Sigmoid colon (tissue), 6 donors: ENCODE measurements at regions not wholly inside any gene's neighbourhood (a gene's known extent, or its start where the extent isn't known, plus 50 kb on each side); places are given as distances from the start of the nearest gene placed in this dataset.
A peak's percentile ranks its signal among the peaks of the same experiment; 100 is the strongest.
"Not testable (repeated sequence)": the region's sequence is repeated elsewhere in the genome, so short reads cannot be mapped to it uniquely, and the experiment has no call there.

Experiments used
- DNase-seq: peaks from one replicate; pipeline ENCODE4 v3.0.0-alpha.2; 2019
- H3K27ac ChIP-seq, 4 donors: fragments of 200-600 bp; sonication (generic); one replicate each; pipeline ENCODE4 v1.5.1; 2016 to 2019; ENCODE audit warnings: mild to moderate bottlenecking in 1 of 4
- H3K27me3 ChIP-seq, 3 donors: fragments of 200-600 bp; sonication (generic); one replicate each; pipeline ENCODE4 v1.5.1; 2019; ENCODE audit warnings: mild to moderate bottlenecking in 1 of 3
- H3K36me3 ChIP-seq, 4 donors: fragments of 200-600 bp; sonication (generic); one replicate each; pipeline ENCODE4 v1.5.1; 2016 to 2019
- H3K4me1 ChIP-seq, 4 donors: fragments of 200-600 bp; sonication (generic); one replicate each; pipeline ENCODE4 v1.5.1; 2017 to 2019
- H3K4me3 ChIP-seq, 4 donors: fragments of 200-600 bp; sonication (generic); one replicate each; pipeline ENCODE4 v1.5.1; 2017 to 2019; ENCODE audit warnings: mild to moderate bottlenecking in 2 of 4, moderate library complexity in 1 of 4
- H3K9me3 ChIP-seq, 4 donors: fragments of 200-600 bp in 3 of 4; sonication (generic) in 3 of 4; one replicate each; pipeline versions ENCODE4 v1.5.1 to v1.6.1; 2013 to 2019
- EP300 ChIP-seq, 4 donors: sonication (generic); formaldehyde crosslinking; IDR thresholded peaks; one replicate each; pipeline ENCODE4 v1.6.1; 2017; ENCODE audit warnings: antibody characterized with exemption in 4 of 4
- POLR2A ChIP-seq, 2 donors: fragments of 450-650 bp; IDR thresholded peaks; one replicate each; pipeline ENCODE4 v1.6.1; 2016; ENCODE audit warnings: antibody characterized with exemption in 2 of 2, mild to moderate bottlenecking in 2 of 2, moderate library complexity in 2 of 2
- POLR2AphosphoS5 ChIP-seq, 4 donors: sonication (generic); formaldehyde crosslinking; IDR thresholded peaks; one replicate each; pipeline ENCODE4 v1.6.1; 2017; ENCODE audit warnings: antibody characterized with exemption in 4 of 4
- WGBS, 2 donors: extraction: QIAGEN DNeasy Blood & Tissue Kit; methylation state at CpG; one replicate each; pipeline ENCODE4 v1.1.7; 2013; 5-methylcytosine and 5-hydroxymethylcytosine counted together
- intact Hi-C: fragments of 100-400 bp; cut with DNase I; formaldehyde crosslinking; loops from one replicate; pipeline ENCODE4 v1.15.1; 2023
- TF ChIP-seq, protein P1 (sequence below), 4 experiments: fragments of 450-650 bp in 3 of 4; fragments of 200-600 bp in 1 of 4; IDR thresholded peaks; one replicate each; pipeline ENCODE4 v1.5.1; 2016 to 2019; ENCODE audit warnings: antibody characterized with exemption in 4 of 4, mild to moderate bottlenecking in 3 of 4, moderate library complexity in 2 of 4
- donor health status: healthy with polysubstance abuse.
- donor health status: healthy.

DNA sequence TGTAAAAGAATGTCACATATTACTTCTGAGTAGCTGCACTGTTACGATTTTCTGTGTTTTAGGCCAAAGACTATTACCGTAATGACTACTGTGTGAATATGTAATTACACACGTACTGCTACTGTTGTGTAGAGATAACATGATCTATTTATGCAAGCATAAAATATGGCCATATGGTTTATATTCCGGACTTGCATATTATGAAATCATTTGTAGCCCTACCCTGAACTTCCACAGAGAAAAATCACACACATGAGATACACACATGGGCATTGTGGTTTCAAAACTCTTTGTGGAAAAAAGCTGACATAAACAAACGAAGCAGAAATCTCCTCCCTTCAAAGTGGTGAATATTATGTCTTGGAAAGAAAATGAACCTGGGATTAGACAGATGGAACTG, 373.0 kb upstream of the ADAMTS5 start:
- Histone ChIP-seq H3K27me3 (no peaks in the 10 kb centered on the region), H3K36me3 (no peaks in the 10 kb centered on the region), H3K4me1 (no peaks in the 10 kb centered on the region), H3K4me3 (no peak overlapping the region), H3K9me3 (no peaks in the 10 kb centered on the region), H3K27ac (no peak overlapping the region)
- no peak for TF ChIP-seq POLR2A (IDR thresholded peaks at IDR 0.05)
- TF ChIP-seq, protein P1, sequence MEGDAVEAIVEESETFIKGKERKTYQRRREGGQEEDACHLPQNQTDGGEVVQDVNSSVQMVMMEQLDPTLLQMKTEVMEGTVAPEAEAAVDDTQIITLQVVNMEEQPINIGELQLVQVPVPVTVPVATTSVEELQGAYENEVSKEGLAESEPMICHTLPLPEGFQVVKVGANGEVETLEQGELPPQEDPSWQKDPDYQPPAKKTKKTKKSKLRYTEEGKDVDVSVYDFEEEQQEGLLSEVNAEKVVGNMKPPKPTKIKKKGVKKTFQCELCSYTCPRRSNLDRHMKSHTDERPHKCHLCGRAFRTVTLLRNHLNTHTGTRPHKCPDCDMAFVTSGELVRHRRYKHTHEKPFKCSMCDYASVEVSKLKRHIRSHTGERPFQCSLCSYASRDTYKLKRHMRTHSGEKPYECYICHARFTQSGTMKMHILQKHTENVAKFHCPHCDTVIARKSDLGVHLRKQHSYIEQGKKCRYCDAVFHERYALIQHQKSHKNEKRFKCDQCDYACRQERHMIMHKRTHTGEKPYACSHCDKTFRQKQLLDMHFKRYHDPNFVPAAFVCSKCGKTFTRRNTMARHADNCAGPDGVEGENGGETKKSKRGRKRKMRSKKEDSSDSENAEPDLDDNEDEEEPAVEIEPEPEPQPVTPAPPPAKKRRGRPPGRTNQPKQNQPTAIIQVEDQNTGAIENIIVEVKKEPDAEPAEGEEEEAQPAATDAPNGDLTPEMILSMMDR (IDR thresholded peaks at IDR 0.05), result no peak
- no peak for TF ChIP-seq EP300 (IDR thresholded peaks at IDR 0.05)
- no peak for TF ChIP-seq POLR2AphosphoS5 (IDR thresholded peaks at IDR 0.05)
- no peak for DNase-seq
- 67 to 69% methylated on average over 5 of the region's 5 CpGs for WGBS, 2 donors
- intact Hi-C loops, result loop anchor here (10.0 kb wide), 1 partner anchor 55 kb away; no protein-coding TSS in a partner anchor

DNA sequence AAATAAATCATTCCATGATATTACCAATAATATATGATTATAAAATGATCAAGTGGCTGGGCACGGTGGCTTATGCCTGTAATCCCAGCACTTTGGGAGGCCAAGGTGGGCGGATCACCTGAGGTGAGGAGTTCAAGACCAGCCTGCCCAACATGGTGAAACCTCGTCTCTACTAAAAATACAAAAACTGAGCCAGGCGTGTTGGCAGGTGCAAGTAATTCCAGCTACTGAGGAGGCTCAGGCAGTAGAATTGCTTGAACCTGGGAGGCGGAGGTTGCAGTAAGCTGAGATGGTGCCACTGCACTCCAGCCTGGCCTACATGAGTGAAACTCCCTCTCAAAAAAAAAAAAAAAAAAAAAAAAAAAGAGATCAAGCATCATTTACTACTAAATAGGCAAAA, 371.1 kb upstream of the ADAMTS5 start:
- WGBS, 2 donors, result 78 to 92% methylated on average over 5 of the region's 5 CpGs
- H3K9me3 ChIP-seq, intact Hi-C loops: not testable (repeated sequence)

DNA sequence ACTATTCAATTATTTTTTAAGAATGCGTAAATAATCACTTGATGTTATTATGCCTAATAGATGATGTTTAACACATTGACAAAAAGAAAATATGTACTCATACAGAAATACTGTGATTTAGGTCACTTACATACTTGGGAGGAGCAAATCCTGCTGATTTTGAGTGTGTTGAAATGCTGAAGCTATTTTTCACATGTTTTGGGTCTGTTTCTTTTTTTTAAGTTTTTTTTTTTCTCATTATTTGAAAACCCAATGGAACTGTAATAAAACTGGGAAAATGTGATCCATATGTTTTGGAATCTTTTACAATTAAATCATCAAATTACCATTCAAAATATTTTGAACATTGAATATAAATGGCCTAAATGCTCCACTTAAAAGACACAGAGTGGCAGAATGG, 366.2 kb upstream of the ADAMTS5 start:
- Histone ChIP-seq H3K27ac (no peak overlapping the region), H3K9me3 (no peaks in the 10 kb centered on the region), H3K27me3 (no peaks in the 10 kb centered on the region), H3K4me1 (no peaks in the 10 kb centered on the region), H3K36me3 (no peaks in the 10 kb centered on the region), H3K4me3 (no peak overlapping the region)
- intact Hi-C loops, result no loop called here
- DNase-seq, result no peak
- TF ChIP-seq EP300 (IDR thresholded peaks at IDR 0.05) (no peak), POLR2AphosphoS5 (IDR thresholded peaks at IDR 0.05) (no peak), POLR2A (IDR thresholded peaks at IDR 0.05) (no peak)
- TF ChIP-seq, protein P1 (IDR thresholded peaks at IDR 0.05), result no peak
- 93 to 94% methylated on average over 1 of the region's 1 CpG for WGBS, 2 donors

More for the DNA sequence above, 371.1 kb upstream of the ADAMTS5 start:
- H3K36me3 ChIP-seq, DNase-seq, H3K27ac ChIP-seq, H3K27me3 ChIP-seq, H3K4me3 ChIP-seq, H3K4me1 ChIP-seq: not testable (repeated sequence)

DNA sequence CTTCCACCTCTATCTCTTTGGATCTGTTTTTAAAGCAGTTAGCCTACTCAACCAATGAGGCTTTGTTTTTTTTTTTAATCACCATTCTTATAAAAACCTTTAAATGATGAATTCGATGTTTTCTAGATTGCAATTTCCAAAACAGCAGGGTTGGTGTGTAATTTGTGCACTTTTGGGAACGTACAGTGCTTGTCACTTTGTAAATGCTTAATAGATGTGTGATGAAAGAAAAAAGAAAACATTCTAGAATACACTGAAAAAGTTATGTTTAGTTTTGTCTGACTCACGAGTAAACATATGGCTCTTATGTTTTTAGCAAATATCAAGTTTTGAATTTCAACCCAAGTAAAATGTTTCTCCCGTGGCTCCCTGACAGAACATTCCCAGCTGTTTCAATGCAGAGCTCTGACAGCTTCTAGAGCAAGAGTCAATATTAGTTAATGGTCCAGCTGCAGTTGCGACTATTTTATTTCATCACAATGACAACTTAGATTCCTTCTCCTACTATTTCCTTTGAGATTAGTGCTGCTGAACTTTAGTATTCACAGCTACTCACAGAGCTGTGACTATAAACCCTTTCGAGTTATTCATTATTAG, 362.5 kb upstream of the ADAMTS5 start:
- WGBS, 2 donors, result 54 to 62% methylated on average over 6 of the region's 6 CpGs
- H3K36me3 ChIP-seq, result no peaks in the 10 kb centered on the region
- DNase-seq, result peak; percentile 65
- no peak overlapping the region for H3K4me3 ChIP-seq
- no peaks in the 10 kb centered on the region for H3K4me1 ChIP-seq
- H3K27ac ChIP-seq, result peak overlapping the region in 1 of 4 donors; percentile 14
- no peaks in the 10 kb centered on the region for H3K27me3 ChIP-seq
- H3K9me3 ChIP-seq, result no peaks in the 10 kb centered on the region
- intact Hi-C loops, result no loop called here
- TF ChIP-seq POLR2A (IDR thresholded peaks at IDR 0.05), result no peak
- TF ChIP-seq POLR2AphosphoS5 (IDR thresholded peaks at IDR 0.05), result peak in 1 of 4 donors; percentile 9

DNA sequence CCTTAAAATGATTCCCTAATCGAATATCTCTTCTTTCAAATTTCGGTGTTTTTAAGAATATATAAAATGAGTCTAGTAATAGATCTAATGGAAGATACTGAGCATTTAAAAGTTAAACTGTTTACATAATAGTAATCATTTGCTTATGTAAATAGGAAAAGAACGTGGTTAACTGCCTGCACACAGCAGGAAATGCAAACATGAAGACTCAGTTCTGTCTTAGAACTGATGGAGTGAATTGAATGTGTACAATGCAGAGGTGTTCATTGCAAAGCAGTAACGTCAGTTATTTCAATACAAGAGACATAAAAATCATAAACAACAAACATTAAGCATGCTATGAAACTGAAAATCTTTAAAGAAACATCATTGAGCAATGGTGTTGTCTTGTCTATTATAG, 359.4 kb upstream of the ADAMTS5 start:
- H3K4me3 ChIP-seq, result no peak overlapping the region
- intact Hi-C loops, result no loop called here
- no peaks in the 10 kb centered on the region for H3K36me3 ChIP-seq
- H3K4me1 ChIP-seq, result no peaks in the 10 kb centered on the region
- TF ChIP-seq POLR2A (IDR thresholded peaks at IDR 0.05), result no peak
- no peak for TF ChIP-seq EP300 (IDR thresholded peaks at IDR 0.05)
- no peak for TF ChIP-seq POLR2AphosphoS5 (IDR thresholded peaks at IDR 0.05)
- WGBS, 2 donors, result 19 to 33% methylated on average over 4 of the region's 4 CpGs
- H3K27ac ChIP-seq, result no peak overlapping the region
- H3K9me3 ChIP-seq, result no peaks in the 10 kb centered on the region
- no peaks in the 10 kb centered on the region for H3K27me3 ChIP-seq
- no peak for DNase-seq

DNA sequence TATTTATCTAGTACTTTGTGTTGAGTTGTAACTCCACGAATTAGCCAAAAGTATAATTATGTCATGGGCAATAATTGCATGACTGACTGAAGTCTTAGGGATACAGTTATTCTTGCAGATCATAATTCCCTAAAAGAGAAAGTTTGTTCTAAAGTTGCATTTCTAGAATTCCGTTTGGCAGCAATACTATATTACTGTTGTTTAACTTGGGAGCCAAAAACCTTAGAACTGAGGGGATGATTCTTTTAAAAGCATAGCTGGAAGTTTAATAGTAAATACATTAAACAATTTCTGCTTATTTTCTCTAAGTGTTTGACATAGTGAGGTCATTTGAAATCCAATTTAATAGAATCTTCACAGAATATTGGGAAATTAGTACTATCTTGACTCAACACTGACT, 356.4 kb upstream of the ADAMTS5 start:
- Histone ChIP-seq H3K4me3 (no peak overlapping the region), H3K27ac (no peak overlapping the region), H3K4me1 (no peaks in the 10 kb centered on the region), H3K9me3 (no peaks in the 10 kb centered on the region), H3K27me3 (no peaks in the 10 kb centered on the region), H3K36me3 (no peaks in the 10 kb centered on the region)
- no peak for DNase-seq
- TF ChIP-seq, protein P1 (IDR thresholded peaks at IDR 0.05), result no peak
- TF ChIP-seq POLR2A (IDR thresholded peaks at IDR 0.05) (no peak), POLR2AphosphoS5 (IDR thresholded peaks at IDR 0.05) (no peak)
- intact Hi-C loops, result no loop called here
- 57 to 67% methylated on average over 2 of the region's 2 CpGs for WGBS, 2 donors
